Neural progenitor cell (in vitro differentiated cells): ENCODE measurements at regions not wholly inside any gene's neighbourhood (a gene's known extent, or its start where the extent isn't known, plus 50 kb on each side); places are given as distances from the start of the nearest gene placed in this dataset.

ENCODE experiments used
- EZH2phosphoT487 ChIP-seq: fragments of 200-600 bp; sonication (generic); IDR thresholded peaks from 2 replicates; pipeline ENCODE4 v1.6.1; 2017; ENCODE audit warnings: antibody characterized with exemption
- TF ChIP-seq, protein P1 (sequence below): fragments of 200-600 bp; sonication (generic); IDR thresholded peaks from 2 replicates; pipeline ENCODE4 v1.5.1; 2017; ENCODE audit warnings: antibody characterized with exemption, mild to moderate bottlenecking

DNA sequence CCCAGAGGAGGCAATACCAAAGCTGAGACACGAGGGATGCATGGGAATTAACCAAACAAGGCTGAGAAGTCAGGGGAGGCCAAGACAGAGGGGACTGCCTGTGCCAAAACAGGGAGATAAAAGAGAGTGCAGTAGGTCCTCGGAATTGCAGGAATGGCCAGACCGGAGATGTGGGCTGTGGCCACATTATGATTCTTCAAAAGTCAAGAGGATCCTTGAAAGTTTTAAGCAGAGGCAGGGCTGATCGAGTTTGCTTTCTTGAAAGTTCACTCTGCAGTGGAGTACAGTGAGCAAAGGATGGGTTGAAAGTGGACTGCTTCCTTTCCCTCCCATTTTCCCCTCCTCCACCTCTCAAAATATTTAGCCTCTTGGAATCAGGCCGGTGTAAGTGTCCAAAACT is 73.9 kb upstream of the ADAMTS9 start:
- TF ChIP-seq, protein P1, sequence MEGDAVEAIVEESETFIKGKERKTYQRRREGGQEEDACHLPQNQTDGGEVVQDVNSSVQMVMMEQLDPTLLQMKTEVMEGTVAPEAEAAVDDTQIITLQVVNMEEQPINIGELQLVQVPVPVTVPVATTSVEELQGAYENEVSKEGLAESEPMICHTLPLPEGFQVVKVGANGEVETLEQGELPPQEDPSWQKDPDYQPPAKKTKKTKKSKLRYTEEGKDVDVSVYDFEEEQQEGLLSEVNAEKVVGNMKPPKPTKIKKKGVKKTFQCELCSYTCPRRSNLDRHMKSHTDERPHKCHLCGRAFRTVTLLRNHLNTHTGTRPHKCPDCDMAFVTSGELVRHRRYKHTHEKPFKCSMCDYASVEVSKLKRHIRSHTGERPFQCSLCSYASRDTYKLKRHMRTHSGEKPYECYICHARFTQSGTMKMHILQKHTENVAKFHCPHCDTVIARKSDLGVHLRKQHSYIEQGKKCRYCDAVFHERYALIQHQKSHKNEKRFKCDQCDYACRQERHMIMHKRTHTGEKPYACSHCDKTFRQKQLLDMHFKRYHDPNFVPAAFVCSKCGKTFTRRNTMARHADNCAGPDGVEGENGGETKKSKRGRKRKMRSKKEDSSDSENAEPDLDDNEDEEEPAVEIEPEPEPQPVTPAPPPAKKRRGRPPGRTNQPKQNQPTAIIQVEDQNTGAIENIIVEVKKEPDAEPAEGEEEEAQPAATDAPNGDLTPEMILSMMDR, result no peak
- no peak for TF ChIP-seq EZH2phosphoT487
